NT2/D1 (cell line): ENCODE measurements at regions not wholly inside any gene's neighbourhood (a gene's known extent, or its start where the extent isn't known, plus 50 kb on each side); places are given as distances from the start of the nearest gene placed in this dataset.

Source experiments
- DNase-seq: peaks from one replicate; pipeline ENCODE4 v3.0.0-alpha.2; 2011; ENCODE audit warnings: low read depth, low spot score
- H3K27me3 ChIP-seq: 2 replicates; pipeline ENCODE4 v1.6.0; 2011; ENCODE audit warnings: mild to moderate bottlenecking; ENCODE audit not compliant: insufficient read length, insufficient read depth
- H3K36me3 ChIP-seq: 2 replicates; pipeline ENCODE4 v1.6.1; 2011; ENCODE audit warnings: mild to moderate bottlenecking, low read length, mixed read lengths; ENCODE audit not compliant: insufficient read depth, insufficient read length
- H3K4me1 ChIP-seq: 2 replicates; pipeline ENCODE4 v1.5.1; 2011; ENCODE audit not compliant: insufficient read depth, insufficient read length
- H3K4me3 ChIP-seq: 2 replicates; pipeline ENCODE4 v1.5.1; 2011; ENCODE audit warnings: low read depth; ENCODE audit not compliant: insufficient read length
- H3K9ac ChIP-seq: 2 replicates; pipeline ENCODE4 v1.6.0; 2011; ENCODE audit warnings: low read depth; ENCODE audit not compliant: insufficient read length
- H3K9me3 ChIP-seq: 2 replicates; pipeline ENCODE4 v1.5.1; 2011; ENCODE audit warnings: mild to moderate bottlenecking, low read length; ENCODE audit not compliant: insufficient read depth
- SUZ12 ChIP-seq: IDR thresholded peaks from 2 replicates; pipeline ENCODE4 v1.6.1; 2011; ENCODE audit not compliant: insufficient read length, insufficient read depth; ENCODE audit errors: extremely low read depth
- YY1 ChIP-seq: IDR thresholded peaks from 2 replicates; pipeline ENCODE4 v1.6.1; 2011; ENCODE audit not compliant: insufficient read length, insufficient read depth
- ZNF274 ChIP-seq: IDR thresholded peaks from 2 replicates; pipeline ENCODE4 v1.6.1; 2011; ENCODE audit warnings: mild to moderate bottlenecking, low read depth, low read length

GRCh38 chr1:36708587-36708986, 225.9 kb upstream of the CSF3R start:
- DNase-seq: no peak
- H3K4me3 ChIP-seq: no peak overlapping the region
- peaks cover 17% of the 10 kb centered on the region for H3K4me1 ChIP-seq

DNA sequence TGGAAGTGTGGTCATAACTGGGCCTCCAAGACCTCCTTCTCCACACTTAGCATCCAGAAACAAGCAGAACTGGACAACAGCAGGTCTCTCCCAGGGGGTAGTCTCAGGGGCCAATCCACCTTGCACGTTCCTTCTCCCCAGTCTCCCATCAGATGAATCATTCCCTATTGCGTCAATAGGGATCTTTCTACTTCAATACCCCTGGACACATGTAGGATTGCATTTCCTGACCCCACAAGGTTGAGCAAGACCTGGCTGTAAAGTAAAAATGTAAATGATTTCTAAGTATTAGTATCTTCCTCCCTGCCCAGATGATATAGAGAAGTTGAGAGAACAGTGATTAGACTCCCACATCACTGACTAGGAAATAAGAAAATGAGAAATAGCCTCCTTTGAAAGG, 224.5 kb upstream of the CSF3R start:
- TF ChIP-seq ZNF274 (no peak), YY1 (no peak), SUZ12 (no peak)

More at GRCh38 chr1:36708587-36708986, 225.9 kb upstream of the CSF3R start:
- no peak overlapping the region for H3K9ac ChIP-seq
- no peaks in the 10 kb centered on the region for H3K36me3 ChIP-seq
- no peaks in the 10 kb centered on the region for H3K27me3 ChIP-seq
- no peak for TF ChIP-seq SUZ12
- no peak for TF ChIP-seq YY1
- TF ChIP-seq ZNF274: no peak
- H3K9me3 ChIP-seq: no peaks in the 10 kb centered on the region

DNA sequence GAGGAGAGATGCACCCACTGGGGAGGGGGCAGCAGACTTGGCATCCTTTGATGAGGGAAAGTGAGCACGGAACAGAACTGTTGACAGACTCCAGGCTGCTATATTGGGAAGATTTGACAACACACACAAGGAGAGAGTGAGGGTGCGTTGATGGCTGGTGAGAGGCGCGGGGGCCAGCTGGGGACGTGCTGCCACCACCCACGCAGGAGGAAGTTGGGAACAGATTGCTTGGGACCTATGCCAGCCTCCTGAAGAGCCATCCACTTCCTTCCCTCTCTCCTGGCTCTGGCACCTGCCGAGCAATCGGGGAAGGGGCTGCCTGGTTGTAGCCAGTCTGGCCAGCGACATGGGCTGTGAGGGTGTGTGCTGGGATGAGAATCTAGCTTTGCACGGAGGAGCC, 223.7 kb upstream of the CSF3R start:
- Histone ChIP-seq H3K9ac (no peak overlapping the region), H3K4me3 (no peak overlapping the region), H3K27me3 (no peaks in the 10 kb centered on the region), H3K9me3 (no peaks in the 10 kb centered on the region), H3K4me1 (peaks cover 15% of the 10 kb centered on the region), H3K36me3 (no peaks in the 10 kb centered on the region)
- TF ChIP-seq YY1: no peak
- TF ChIP-seq SUZ12: no peak
- no peak for TF ChIP-seq ZNF274
- DNase-seq: no peak

More for the DNA sequence above, 224.5 kb upstream of the CSF3R start:
- Histone ChIP-seq H3K36me3 (no peaks in the 10 kb centered on the region), H3K4me1 (peaks cover 17% of the 10 kb centered on the region), H3K27me3 (no peaks in the 10 kb centered on the region), H3K9ac (no peak overlapping the region), H3K9me3 (no peaks in the 10 kb centered on the region), H3K4me3 (no peak overlapping the region)
- DNase-seq: no peak

GRCh38 chr1:36705629-36706028, 222.9 kb upstream of the CSF3R start:
- H3K4me3 ChIP-seq: no peak overlapping the region
- H3K4me1 ChIP-seq: peaks cover 15% of the 10 kb centered on the region
- H3K36me3 ChIP-seq: no peaks in the 10 kb centered on the region
- DNase-seq: no peak
- H3K9ac ChIP-seq: no peak overlapping the region
- H3K9me3 ChIP-seq: no peaks in the 10 kb centered on the region
- TF ChIP-seq ZNF274 (no peak), YY1 (no peak), SUZ12 (no peak)
- no peaks in the 10 kb centered on the region for H3K27me3 ChIP-seq

DNA sequence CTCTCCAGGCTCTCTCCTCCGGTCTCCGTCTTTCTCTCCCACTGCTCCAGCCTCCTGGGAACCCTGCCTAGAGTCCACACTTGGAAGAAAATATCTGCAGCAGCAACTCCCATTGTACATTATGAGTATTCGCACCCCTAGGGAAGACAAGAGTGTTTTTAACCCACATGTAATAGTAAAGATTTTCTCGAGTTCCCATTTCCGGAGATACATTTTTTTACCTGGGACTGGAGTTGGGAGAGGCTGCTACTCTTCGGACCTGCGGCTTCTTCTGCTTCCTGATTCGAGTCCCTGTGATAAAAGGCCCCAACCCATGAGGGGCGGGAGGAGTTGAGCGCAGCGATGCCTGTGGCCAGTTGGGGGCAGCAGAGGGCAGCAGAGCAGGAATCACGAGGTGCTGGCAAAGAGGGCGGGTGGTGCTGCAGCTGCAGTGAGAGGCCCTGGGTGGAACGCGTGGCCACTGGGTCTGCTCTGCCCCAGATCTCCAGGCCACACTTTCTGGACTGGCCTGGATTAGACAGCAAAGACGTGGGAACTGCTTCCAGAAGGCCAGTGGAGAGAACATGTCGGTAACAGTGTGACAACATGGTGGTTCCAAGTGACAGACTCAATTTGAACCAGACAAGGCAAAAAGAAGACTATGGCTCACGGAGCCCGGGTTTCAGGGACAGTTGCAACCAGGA, 221.0 kb upstream of the CSF3R start:
- Histone ChIP-seq H3K4me3 (no peak overlapping the region), H3K36me3 (no peaks in the 10 kb centered on the region), H3K27me3 (no peaks in the 10 kb centered on the region), H3K4me1 (peaks cover 13% of the 10 kb centered on the region), H3K9me3 (no peaks in the 10 kb centered on the region), H3K9ac (no peak overlapping the region)
- DNase-seq: peak; percentile 94
- TF ChIP-seq SUZ12 (no peak), YY1 (no peak), ZNF274 (no peak)

- TF ChIP-seq ZNF274 (no peak), YY1 (no peak), SUZ12 (no peak)
- H3K9ac ChIP-seq: no peak overlapping the region
- no peaks in the 10 kb centered on the region for H3K27me3 ChIP-seq
- H3K4me1 ChIP-seq: peaks cover 13% of the 10 kb centered on the region
- no peaks in the 10 kb centered on the region for H3K36me3 ChIP-seq
- no peaks in the 10 kb centered on the region for H3K9me3 ChIP-seq
- H3K4me3 ChIP-seq: no peak overlapping the region
- DNase-seq: no peak
Measured at GRCh38 chr1:36702963-36703362, 220.2 kb upstream of the CSF3R start.

- H3K9ac ChIP-seq: no peak overlapping the region
- H3K4me3 ChIP-seq: no peak overlapping the region
- DNase-seq: no peak
- H3K36me3 ChIP-seq: no peaks in the 10 kb centered on the region
- peaks cover 9% of the 10 kb centered on the region for H3K4me1 ChIP-seq
- no peaks in the 10 kb centered on the region for H3K9me3 ChIP-seq
- H3K27me3 ChIP-seq: no peaks in the 10 kb centered on the region
- TF ChIP-seq SUZ12 (no peak), YY1 (no peak)
Measured at GRCh38 chr1:36699113-36699911, 216.6 kb upstream of the CSF3R start.
